ENCODE measurements at regions not wholly inside any gene's neighbourhood (a gene's known extent, or its start where the extent isn't known, plus 50 kb on each side); places are given as distances from the start of the nearest gene placed in this dataset.

- TF ChIP-seq ZNF274 (IDR thresholded peaks at IDR 0.05; ENCODE audit: low read depth, low read length) (no peak), YY1 (IDR thresholded peaks at IDR 0.05; ENCODE audit: insufficient read depth, insufficient read length) (no peak)
Observed at GRCh38 chr18:27447451-27447881, 262.4 kb upstream of the CHST9 start.
